Activated naive CD4-positive, alpha-beta T cell treated with anti-CD3 and anti-CD28 coated beads, Interleukin-2, amount 50 U/mL, for 72 hours (primary cell): ENCODE measurements at regions not wholly inside any gene's neighbourhood (a gene's known extent, or its start where the extent isn't known, plus 50 kb on each side); places are given as distances from the start of the nearest gene placed in this dataset.
"Not testable (repeated sequence)": the region's sequence is repeated elsewhere in the genome, so short reads cannot be mapped to it uniquely, and the experiment has no call there.

Experiments
- ATAC-seq, 2 donors: fragments of 150-1000 bp; cut with Tn5 transposase; 2 replicates each; pipeline ENCODE4 v1.10.0; 2021; ENCODE audit warnings: mild to moderate bottlenecking in 2 of 2, moderate library complexity in 2 of 2
- DNase-seq, 2 donors: peaks; one replicate each; pipeline ENCODE4 v3.0.0; 2021 to 2022; ENCODE audit warnings: low spot score in 2 of 2
- H3K27ac Mint-ChIP-seq, 2 donors: one replicate each; pipeline ENCODE4 v1.8.0; 2022; ENCODE audit warnings: mild to moderate bottlenecking in 2 of 2, mixed read lengths in 2 of 2
- H3K36me3 Mint-ChIP-seq, 2 donors: one replicate each; pipeline ENCODE4 v1.8.0; 2022; ENCODE audit warnings: mixed read lengths in 2 of 2
- H3K9me3 Mint-ChIP-seq, 2 donors: one replicate each; pipeline ENCODE4 v1.8.0; 2022; ENCODE audit warnings: mixed read lengths in 2 of 2

- Mint-ChIP-seq H3K9me3 (peaks cover 4 to 9% of the 10 kb centered on the region in 2 donors), H3K27ac (no peak overlapping the region)
Observed at GRCh38 chr5:56677690-56678305, 137.6 kb upstream of the MAP3K1 start.

GRCh38 chr5:56676091-56676768, 139.1 kb upstream of the MAP3K1 start:
- Mint-ChIP-seq H3K9me3 (peaks cover 4 to 9% of the 10 kb centered on the region in 2 donors), H3K36me3 (peaks cover 0 to 8% of the 10 kb centered on the region in 2 donors), H3K27ac (no peak overlapping the region)
- DNase-seq: no peak
- no peak for ATAC-seq

More at GRCh38 chr5:56677690-56678305, 137.6 kb upstream of the MAP3K1 start:
- peaks cover 0 to 8% of the 10 kb centered on the region in 2 donors for H3K36me3 Mint-ChIP-seq
- DNase-seq (no peak), ATAC-seq (no peak)

GRCh38 chr5:56674441-56674840, 140.9 kb upstream of the MAP3K1 start:
- no peak overlapping the region for H3K27ac Mint-ChIP-seq
- H3K9me3 Mint-ChIP-seq: peaks cover 4 to 9% of the 10 kb centered on the region in 2 donors
- ATAC-seq (no peak), DNase-seq (no peak)
- peaks cover 0 to 8% of the 10 kb centered on the region in 2 donors for H3K36me3 Mint-ChIP-seq

GRCh38 chr5:56673171-56673570, 142.2 kb upstream of the MAP3K1 start:
- no peak overlapping the region for H3K27ac Mint-ChIP-seq
- DNase-seq (no peak), ATAC-seq (no peak)
- peaks cover 0 to 8% of the 10 kb centered on the region in 2 donors for H3K36me3 Mint-ChIP-seq
- peaks cover 4 to 9% of the 10 kb centered on the region in 2 donors for H3K9me3 Mint-ChIP-seq

GRCh38 chr5:56671571-56671970, 143.8 kb upstream of the MAP3K1 start:
- Mint-ChIP-seq H3K36me3 (peaks cover 0 to 8% of the 10 kb centered on the region in 2 donors), H3K9me3 (peaks cover 4 to 9% of the 10 kb centered on the region in 2 donors), H3K27ac (peak overlapping the region in 1 of 2 donors; percentile 34)
- ATAC-seq: no peak
- DNase-seq: no peak

GRCh38 chr5:56670916-56671315, 144.4 kb upstream of the MAP3K1 start:
- no peak for ATAC-seq
- Mint-ChIP-seq H3K36me3 (peaks cover 0 to 8% of the 10 kb centered on the region in 2 donors), H3K9me3 (peaks cover 4 to 9% of the 10 kb centered on the region in 2 donors), H3K27ac (no peak overlapping the region)
- no peak for DNase-seq

GRCh38 chr5:56669534-56670483, 145.5 kb upstream of the MAP3K1 start:
- H3K36me3 Mint-ChIP-seq: peaks cover 0 to 8% of the 10 kb centered on the region in 2 donors
- ATAC-seq (peak; percentile 96), DNase-seq (peak; percentile 42 to 57)
- peak overlapping the region; percentile 44 to 55 for H3K27ac Mint-ChIP-seq
- H3K9me3 Mint-ChIP-seq: peaks cover 3 to 9% of the 10 kb centered on the region in 2 donors

- H3K27ac Mint-ChIP-seq: no peak overlapping the region
- no peak for ATAC-seq
- no peak for DNase-seq
- H3K9me3 Mint-ChIP-seq: peaks cover 0 to 9% of the 10 kb centered on the region in 2 donors
- peaks cover 0 to 8% of the 10 kb centered on the region in 2 donors for H3K36me3 Mint-ChIP-seq
Observed at GRCh38 chr5:56668996-56669395, 146.4 kb upstream of the MAP3K1 start.

GRCh38 chr5:56667692-56668091, 147.7 kb upstream of the MAP3K1 start:
- Mint-ChIP-seq H3K36me3 (no peaks in the 10 kb centered on the region), H3K9me3 (no peaks in the 10 kb centered on the region), H3K27ac (no peak overlapping the region)
- no peak for ATAC-seq
- DNase-seq: no peak

GRCh38 chr5:56666901-56667300, 148.4 kb upstream of the MAP3K1 start:
- no peaks in the 10 kb centered on the region for H3K36me3 Mint-ChIP-seq
- ATAC-seq: no peak

GRCh38 chr5:56665117-56665516, 150.2 kb upstream of the MAP3K1 start:
- H3K27ac Mint-ChIP-seq, H3K9me3 Mint-ChIP-seq, H3K36me3 Mint-ChIP-seq, ATAC-seq, DNase-seq: not testable (repeated sequence)

More at GRCh38 chr5:56666901-56667300, 148.4 kb upstream of the MAP3K1 start:
- Mint-ChIP-seq H3K27ac (no peak overlapping the region), H3K9me3 (no peaks in the 10 kb centered on the region)
- DNase-seq: no peak

GRCh38 chr5:56664025-56664424, 151.3 kb upstream of the MAP3K1 start:
- DNase-seq (no peak), ATAC-seq (no peak)
- Mint-ChIP-seq H3K9me3 (no peaks in the 10 kb centered on the region), H3K27ac (no peak overlapping the region), H3K36me3 (no peaks in the 10 kb centered on the region)

- no peak for DNase-seq
- H3K27ac Mint-ChIP-seq: no peak overlapping the region
- ATAC-seq: no peak
- H3K9me3 Mint-ChIP-seq: peaks cover 0 to 2% of the 10 kb centered on the region in 2 donors
- H3K36me3 Mint-ChIP-seq: no peaks in the 10 kb centered on the region
Observed at GRCh38 chr5:56663523-56663922, 151.8 kb upstream of the MAP3K1 start.

- Mint-ChIP-seq H3K27ac (no peak overlapping the region), H3K9me3 (peaks cover 0 to 3% of the 10 kb centered on the region in 2 donors)
Observed at GRCh38 chr5:56662893-56663292, 152.5 kb upstream of the MAP3K1 start.

GRCh38 chr5:56659971-56660370, 155.4 kb upstream of the MAP3K1 start:
- no peak for DNase-seq
- Mint-ChIP-seq H3K27ac (no peak overlapping the region), H3K36me3 (no peaks in the 10 kb centered on the region), H3K9me3 (peaks cover 0 to 3% of the 10 kb centered on the region in 2 donors)
- ATAC-seq: no peak

More at GRCh38 chr5:56662893-56663292, 152.5 kb upstream of the MAP3K1 start:
- DNase-seq (no peak), ATAC-seq (no peak)
- no peaks in the 10 kb centered on the region for H3K36me3 Mint-ChIP-seq

- H3K27ac Mint-ChIP-seq: no peak overlapping the region
- H3K36me3 Mint-ChIP-seq: no peaks in the 10 kb centered on the region
- DNase-seq: no peak
- ATAC-seq: no peak
- peaks cover 0 to 3% of the 10 kb centered on the region in 2 donors for H3K9me3 Mint-ChIP-seq
Observed at GRCh38 chr5:56658972-56659371, 156.4 kb upstream of the MAP3K1 start.
